Retina (tissue), 1 donor: ENCODE measurements at regions not wholly inside any gene's neighbourhood (a gene's known extent, or its start where the extent isn't known, plus 50 kb on each side); places are given as distances from the start of the nearest gene placed in this dataset.

Experiments used
- DNase-seq: peaks from one replicate; pipeline ENCODE4 v3.0.0-alpha.2; 2016

DNA sequence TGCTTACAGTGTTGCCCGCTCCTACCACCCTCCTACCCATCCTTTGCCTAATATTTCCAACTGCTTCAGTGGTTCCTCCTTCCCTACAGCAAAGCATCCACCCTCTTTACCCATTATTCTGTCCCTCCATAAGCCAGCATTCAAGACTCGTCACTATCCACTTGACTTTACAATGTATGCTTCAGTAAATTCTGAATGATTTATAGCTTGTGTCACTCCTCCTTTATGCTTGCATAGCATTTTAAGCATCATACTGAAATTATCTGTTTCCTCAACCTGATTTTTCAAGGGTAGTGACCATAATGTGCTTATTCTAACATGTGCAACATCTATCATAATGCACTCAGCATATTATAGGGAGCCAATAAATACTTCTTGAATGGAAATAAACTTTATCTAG, 365.5 kb downstream of the RAB28 start:
- DNase-seq = no peak

DNA sequence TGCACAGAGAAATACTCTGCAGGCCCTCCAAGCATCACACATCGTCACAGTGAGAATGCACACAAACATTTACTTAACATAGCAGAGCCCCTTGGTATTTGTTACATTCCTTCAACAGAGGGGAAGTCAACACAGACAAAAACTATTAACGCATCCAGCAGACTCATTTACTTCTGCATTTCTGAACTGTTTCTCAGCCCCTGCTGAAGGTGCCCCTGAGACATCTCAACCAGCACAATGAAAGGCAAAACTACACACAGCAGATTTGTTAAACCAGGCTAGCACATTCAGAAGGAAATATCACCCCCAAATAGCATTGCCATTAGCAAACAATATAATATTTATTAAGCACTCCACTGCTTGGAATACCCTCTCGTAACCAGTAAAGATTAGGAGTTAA, 367.0 kb downstream of the RAB28 start:
- DNase-seq = no peak

DNA sequence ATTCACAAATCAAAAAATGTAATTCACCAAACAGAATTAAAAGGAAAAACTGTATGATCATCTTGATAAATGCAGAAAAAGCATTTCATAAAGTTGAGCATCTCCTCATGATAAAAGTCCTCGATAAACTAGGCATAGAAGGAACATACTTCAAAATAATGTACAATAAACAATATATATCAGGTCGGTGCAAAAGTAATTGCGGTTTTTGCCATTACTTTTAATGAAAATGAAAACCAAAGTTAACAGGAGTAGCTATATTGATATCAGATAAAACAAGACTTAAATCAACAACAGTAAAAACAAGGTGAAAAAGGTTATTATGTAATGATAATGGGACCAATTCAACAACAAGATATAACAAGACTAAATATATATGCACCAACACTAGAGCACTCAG, 372.1 kb downstream of the RAB28 start:
- no peak for DNase-seq

DNA sequence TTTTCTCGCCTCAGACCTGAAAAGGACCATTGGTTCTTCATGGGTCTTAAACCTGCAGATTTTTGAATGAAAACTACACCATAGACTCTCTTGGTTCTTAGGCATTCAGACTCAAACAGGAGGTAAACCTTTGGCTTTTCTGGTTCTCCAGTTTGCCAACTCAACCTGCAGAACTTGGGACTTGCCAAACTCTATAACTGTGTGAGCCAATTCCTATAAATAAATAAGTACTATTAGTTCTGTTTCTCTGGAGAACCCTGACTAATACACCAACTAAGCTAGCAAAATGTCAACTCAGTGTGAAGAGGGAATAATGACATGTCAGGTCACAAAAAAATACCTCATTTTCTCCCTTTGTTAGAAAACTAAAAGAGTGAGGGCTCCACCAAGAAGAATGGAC, 374.6 kb downstream of the RAB28 start:
- no peak for DNase-seq

DNA sequence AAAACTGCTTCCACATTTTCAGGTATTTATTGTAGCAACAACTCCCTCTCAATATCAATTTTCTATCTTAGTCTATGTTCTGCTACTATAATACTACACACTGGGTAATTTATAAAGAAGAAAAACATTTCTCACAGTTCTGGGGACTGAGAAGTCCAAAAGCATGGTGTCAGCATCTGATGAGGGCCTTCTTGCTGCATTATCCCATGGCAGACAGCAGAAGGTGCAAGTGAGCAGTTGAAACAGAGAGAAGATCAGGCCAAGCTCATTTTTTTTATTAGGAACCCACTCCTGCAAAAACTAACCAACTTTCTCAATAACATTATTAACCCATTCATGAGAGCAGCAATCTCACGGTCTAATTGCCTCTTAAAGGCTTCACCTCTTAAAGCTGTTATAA, 376.0 kb downstream of the RAB28 start:
- DNase-seq = no peak

DNA sequence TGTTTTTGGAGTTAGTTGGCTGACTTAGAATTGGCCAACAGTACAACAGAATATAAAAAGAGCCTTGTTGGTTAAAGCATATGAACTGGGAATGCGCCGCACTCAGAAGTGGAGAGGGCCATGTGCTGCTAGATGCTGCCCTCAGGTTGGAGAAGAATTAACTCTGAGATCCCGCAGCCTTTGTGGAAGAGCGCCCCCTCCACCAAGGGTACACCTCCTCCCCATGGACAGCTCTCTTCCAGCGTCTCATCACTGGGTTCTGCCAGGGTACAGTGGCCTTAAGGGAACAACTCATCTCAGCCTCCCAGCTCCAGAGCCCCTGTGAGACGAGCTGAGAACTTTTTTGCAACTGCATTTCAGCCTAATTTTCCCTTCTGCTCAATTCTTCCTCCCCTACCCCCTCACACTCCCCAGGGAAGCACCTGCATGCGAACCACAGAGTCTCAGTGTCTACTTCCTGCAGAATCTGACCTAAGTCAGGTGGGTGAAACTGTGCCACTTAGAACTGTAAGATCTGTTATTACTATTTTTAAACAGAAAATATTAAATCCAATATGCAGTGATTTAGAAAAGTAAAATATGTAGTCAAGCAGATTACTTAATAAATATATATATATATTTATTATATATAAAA, 380.6 kb downstream of the RAB28 start:
- DNase-seq = no peak

DNA sequence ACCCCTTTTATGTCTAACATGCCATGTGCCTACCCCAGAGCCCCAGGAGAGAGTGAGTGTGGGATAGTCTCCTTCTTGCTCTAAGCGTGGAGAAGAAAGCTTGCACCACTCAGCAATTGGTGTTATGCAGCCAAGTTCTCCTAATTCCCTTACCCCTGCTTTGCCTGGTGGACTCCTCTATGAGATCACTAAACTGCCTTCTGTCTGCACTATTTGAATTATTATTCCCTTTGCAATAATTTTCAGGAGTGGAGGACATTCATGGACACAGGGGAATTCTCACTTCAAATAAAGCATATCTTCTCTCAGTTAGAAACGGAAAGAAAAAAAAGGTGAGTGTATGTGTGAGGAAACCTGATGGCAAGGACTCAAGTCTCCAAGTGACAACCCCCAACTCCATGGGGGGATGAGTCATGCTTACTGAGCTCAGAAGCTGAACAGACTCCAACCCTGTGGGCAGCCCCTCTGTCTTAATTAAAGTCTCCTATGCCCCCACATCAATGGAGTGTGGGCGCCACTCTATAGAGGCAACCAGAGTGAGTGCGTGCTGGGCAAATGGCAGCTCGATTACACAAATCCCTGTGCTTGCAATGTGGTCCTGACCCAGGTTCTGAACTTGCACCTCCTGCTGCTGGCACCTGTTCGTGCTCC, 381.9 kb downstream of the RAB28 start:
- DNase-seq = no peak

DNA sequence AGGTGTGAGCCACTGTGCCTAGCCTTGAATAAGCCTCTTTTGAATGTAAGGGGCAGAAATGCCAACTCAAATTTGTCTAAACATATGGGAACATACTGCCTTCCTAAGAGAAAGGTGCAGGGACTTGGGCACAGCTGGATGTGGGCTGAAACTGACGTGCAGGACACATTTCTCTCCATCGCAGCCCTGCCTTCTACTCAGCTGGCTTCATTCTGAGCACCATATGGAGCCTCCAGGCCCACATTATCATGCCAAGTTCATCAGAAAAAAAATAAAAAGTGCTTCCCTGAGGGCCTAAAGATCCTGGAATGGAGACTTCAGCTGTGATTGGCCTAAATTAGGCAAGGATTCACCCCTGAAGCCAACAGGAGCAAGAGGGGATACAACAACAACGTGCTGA, 386.2 kb downstream of the RAB28 start:
- DNase-seq = no peak

DNA sequence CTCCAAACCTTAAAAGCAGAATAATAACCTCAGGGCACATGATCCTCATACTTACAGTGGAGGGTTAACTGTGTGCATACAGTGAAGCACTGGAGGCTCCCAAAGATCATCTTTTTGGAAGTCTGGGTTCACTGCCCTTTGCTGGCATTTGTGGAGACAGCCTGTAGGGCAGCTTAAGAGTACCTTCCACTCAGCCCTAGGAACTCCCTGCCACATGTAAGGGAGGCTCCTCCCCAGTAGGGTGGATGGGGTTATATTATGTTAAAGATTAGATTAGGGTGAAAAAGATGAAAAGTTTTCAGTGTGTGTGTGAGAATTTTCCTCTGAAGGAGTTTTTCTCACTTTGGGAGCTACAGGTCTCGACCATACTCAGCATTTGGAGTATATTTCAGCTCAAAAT, 388.4 kb downstream of the RAB28 start:
- DNase-seq = no peak

DNA sequence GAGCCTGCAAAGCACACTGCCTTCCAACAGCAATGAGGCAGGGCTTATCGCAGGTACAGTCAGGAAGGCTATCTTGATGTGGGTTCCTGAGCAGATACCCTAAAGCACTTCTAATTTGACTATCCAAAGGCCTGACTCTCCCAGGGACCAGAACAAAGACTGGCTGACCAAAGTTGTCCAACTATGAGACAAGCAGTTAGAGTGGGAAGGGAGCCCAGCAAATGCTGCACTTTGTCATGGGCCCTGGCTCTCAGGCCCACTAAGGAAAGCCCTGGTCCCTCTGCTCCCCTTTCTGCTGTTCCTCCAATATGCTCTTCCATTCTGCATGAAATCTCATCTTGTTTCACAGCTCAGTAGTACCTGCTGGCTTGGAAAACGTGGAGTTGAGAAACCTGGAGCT, 391.0 kb downstream of the RAB28 start:
- no peak for DNase-seq

DNA sequence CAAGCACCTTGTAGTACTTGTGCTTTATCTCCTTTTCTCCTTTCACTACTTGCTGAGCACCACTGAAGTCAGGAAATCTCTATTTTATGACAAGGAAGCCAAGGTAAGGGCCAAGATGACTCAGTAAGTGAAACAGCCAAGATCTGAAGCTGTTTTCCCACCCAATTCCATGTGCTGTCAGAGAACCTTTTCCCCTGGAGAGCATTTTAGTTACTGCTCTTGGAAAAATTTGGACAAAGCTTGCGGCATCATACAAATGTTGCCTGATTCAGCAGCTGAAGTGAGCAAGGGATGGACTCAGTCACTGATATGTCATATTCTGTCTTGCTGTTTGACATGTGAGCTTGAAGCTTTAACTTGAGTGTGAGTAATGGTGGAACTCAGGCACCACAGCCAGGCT, 391.4 kb downstream of the RAB28 start:
- no peak for DNase-seq

DNA sequence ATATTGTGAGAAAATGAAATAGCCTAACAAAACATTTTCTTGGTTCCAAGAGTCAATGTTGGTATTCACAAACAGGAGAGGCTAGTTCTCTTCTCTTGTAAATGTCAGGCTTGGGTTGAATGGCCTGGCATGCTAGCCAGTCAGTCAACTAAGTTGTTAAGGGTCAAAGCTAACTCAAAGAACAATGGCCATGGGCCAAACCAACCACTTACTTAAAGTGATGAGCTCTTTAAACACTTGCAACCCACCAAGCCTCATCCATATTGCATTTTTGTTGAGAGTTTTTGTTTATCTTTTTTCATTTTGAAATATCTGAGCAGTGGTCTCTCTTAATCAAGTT, 394.5 kb downstream of the RAB28 start:
- DNase-seq = no peak

DNA sequence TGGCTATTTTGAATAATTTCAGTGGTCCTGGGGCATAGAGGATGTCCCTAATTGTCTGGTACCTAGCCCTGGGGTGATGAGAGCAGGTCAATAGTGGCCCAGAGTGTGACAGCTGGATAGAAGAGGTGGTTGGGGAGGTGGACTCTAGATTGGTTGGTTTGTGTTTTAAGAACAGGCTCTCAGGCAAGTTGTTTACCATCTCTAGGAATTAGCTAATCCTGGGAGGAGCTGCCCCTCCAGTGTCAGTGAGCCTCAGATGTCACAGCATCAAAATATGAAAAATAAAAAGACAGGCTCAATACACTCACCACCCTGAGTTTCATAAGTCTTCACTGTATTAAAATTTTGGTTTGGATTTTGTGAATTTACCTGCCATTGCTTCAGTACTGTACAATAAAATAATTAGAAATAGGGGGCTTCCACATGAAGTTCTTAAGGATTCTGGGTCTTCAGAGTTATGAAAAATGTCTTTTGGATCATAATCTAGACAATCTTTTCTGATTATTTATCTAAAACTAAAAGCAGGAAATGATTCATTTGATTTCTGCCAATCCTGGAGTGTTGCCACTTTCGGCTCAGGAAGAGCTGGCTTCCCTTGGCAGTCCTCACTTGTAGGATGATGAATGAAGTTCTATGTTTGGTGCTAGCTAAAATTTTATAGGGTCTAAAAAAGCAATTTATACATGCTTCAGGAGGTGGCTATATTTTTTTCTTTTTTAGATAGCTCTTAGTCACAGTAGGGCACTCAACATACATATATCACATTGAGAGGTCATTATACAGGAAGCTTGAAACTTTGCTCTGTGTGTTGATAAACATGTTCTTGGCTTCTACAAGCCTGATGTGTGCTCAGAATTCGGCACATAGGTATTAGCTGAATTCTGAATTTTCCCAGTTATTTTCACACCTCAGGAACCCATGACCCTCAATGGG, 395.1 kb downstream of the RAB28 start:
- DNase-seq = no peak

DNA sequence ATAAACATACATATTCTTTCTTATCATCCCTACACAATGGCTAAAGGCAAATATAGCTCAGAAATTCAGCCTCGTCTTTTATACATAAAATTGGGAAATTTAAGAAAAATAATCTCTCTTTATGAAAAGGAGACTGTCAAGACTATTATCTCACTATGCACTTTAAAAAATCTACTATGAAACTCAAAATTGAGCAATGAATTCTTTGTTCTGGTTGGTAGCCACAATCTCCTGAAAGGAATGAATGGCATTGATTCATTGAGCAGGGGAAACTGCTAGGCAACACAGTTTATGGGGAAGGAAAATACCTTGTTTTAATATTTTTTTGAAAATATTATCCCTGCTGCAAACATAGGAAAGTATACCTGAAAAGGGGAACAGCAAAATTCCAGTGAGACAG, 397.1 kb downstream of the RAB28 start:
- no peak for DNase-seq

DNA sequence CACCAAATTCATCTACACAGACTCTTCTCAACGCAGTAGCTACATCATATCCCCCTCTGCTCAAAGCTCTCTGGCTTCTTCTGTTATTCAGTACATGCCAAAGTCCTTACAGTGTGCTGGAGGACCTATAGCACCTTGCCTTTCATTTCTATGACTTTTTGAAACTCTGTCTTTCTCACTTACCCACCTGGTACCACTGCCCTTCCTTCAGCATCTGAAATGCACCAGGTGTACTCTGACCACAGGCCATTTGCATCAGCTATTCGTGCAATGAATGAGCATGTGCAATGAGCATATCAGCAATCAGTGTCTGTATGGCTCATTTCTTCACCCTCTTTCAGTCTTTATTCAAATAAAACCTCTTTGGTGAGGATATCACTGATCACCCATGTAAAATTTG, 399.9 kb downstream of the RAB28 start:
- no peak for DNase-seq

DNA sequence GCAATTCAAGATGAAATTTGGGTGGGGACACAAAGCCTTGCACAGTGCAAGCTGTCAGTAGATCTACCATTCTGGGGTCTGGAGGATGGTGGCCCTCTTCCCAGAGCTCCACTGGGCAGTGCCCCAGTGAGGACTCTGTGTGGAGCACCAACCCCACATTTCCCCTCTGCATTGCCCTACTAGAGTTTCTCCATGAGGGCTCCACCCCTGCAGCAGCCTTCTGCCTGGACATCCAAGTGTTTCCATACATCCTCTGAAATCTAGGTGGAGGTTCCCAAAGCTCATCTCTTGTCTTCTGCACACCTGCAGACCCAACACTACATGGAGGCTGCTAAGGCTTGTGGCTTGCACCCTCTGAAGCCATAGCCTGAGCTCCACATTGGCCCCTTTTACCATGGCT, 402.3 kb downstream of the RAB28 start:
- no peak for DNase-seq

DNA sequence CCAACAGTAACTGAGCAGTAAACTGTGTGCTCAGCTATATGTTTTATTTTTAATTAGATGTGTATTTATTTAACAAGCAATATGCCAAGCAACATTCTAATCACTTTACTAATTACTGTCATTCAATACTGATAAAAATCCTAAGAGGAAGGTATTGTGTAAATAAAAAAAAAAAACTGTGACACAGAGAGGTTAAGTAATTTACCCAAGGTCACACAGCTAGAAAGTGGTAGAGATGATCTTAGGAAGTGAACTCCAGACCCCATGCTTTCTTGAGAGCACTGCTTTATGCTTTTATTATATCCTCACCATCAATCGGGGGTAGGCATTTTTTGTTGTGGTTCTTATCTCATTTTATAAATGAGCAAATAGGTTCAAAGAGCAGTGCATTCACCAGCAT, 417.1 kb downstream of the RAB28 start:
- DNase-seq = no peak

DNA sequence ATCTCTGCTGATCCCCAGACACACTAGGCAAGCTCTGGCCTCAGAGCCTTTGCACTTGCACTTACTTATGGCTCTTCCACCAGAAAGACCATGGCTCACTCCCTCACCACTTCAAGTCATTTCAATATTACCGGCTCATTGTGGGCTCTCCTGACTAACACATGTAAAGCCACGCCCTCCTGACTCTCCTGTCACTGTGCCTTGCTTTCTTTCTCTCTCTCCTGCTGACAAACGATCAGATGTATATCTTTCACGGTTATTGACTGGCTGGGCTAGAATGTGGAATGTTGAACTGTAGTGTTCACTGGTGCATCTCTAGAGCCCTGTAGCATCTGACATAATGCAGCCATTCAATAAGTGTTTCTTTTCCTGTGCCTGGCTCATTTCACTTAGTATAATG, 425.1 kb downstream of the RAB28 start:
- DNase-seq = peak; percentile 11

DNA sequence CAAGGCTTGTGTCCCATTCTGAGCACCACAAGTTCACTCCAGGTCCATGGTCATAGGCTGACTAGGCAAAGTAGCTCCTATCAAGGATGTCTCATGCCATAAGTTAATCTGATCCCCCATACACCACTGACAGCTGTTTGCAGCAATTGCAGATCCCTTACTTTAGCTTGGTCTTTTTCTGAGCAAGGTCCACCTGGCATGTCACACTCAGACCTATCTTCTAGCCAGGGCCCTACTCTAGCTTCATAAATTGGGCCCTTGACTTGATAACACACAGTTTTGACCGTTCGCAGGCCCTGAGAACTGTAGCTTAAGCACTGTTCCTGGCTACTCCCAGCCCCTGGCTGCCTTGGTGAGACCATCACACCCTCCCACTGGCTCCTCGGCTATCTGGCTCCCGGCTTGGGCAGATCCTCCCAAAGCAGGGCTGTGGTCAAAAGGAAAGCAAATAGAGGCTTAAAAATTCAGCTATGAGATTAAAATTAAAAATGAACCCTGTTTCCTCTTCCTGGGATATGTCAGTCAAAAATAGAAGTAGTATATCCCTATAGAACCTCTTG, 427.4 kb downstream of the RAB28 start:
- no peak for DNase-seq

DNA sequence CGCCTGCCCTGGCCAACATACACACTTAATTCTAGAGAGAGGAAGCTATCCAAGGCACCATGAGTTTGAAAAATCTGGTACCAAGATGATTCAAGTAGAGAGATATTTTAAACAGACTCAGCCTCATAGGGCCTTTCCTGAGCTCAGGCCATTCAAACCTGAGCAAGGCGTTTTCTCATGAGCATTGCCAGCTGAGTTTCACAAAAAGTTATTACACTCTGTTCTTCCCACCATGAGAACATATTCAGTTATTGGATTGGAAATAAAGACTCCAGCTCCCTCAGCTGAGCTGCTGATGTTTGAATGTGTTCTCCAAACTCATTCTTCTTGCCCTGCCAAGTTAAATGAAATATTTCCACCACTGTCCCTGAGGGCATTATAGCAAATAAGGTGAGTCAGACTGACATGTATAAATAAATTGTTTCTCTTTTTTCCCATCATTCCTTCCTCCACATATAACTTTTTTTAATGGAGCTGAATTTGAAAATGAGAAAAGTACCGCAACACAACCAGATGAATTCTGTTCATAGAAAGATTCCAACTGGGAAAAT, 429.6 kb downstream of the RAB28 start:
- no peak for DNase-seq

DNA sequence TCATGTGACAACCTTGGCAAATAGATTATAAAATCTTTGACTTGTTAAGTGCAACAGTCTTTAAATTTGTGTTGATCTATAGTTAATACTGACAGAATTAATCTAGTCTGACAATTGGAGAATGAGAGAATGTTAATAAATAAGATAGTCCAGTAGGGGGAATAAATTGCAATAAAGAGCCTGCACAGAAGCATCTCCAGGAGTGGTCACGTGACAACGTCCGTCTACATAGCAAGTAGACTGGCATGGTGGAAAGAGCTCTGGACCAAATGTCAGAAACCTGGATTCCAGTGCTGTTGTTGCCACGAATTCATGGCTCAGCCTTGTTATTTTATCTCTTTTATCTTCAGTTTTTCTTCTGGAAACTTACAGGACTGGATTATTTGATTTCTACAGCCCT, 436.5 kb downstream of the RAB28 start:
- no peak for DNase-seq

DNA sequence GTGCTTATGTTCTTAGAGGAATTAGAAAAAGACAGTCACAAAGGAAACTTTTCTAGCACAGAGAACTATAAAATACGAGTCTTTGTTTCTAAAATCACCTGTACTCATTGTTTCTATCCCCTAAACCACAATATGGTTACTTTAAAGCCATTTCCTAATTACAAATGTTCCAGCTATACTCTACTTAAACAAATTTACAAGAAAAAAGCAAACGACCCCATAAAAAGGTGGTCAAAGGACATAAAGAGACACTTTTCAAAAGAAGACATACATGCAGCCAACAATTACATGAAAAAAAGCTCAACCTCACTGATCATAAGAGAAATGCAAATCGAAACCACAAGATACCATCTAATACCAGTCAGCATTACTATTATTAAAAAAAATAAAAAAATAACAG, 447.3 kb downstream of the RAB28 start:
- DNase-seq = no peak

DNA sequence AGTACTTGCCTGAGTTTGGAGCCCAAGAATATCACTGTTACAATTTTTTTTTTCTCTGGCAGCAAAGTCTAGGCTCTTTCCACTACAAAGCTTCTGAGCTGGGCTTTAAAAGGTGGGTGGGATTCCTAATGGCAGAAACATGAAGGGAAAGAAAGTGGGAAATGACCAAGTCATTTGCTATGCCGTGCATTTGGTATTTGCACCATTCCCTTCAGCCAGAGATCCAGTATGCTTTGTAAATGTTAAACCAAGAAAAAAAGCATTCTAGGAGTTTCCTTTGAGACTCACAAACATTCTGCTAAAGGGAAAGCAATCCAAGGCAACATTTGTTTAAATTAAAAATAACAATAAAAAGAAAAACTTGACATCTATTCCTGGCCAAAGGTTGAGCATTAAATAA, 451.2 kb downstream of the RAB28 start:
- DNase-seq = no peak
